LNCAP (cell line): ENCODE measurements at regions not wholly inside any gene's neighbourhood (a gene's known extent, or its start where the extent isn't known, plus 50 kb on each side); places are given as distances from the start of the nearest gene placed in this dataset.

Experiments used
- CTCF ChIP-seq: fragments of 450-650 bp; IDR thresholded peaks from 2 replicates; pipeline ENCODE4 v1.5.1; 2017; ENCODE audit warnings: mild to moderate bottlenecking

- no peak for TF ChIP-seq CTCF
Observed at GRCh38 chr5:61604076-61605025, 272.3 kb downstream of the ZSWIM6 start.

- TF ChIP-seq CTCF, result no peak
Observed at GRCh38 chr5:61609840-61610677, 278.0 kb downstream of the ZSWIM6 start.

GRCh38 chr5:61610678-61611024 is 278.6 kb downstream of the ZSWIM6 start:
- no peak for TF ChIP-seq CTCF

GRCh38 chr5:61612431-61612830 is 280.4 kb downstream of the ZSWIM6 start:
- TF ChIP-seq CTCF, result no peak

- no peak for TF ChIP-seq CTCF
Observed at GRCh38 chr5:61613679-61614078, 281.6 kb downstream of the ZSWIM6 start.

- no peak for TF ChIP-seq CTCF
Observed at GRCh38 chr5:61614606-61615005, 282.5 kb downstream of the ZSWIM6 start.

GRCh38 chr5:61617039-61617438 is 285.0 kb downstream of the ZSWIM6 start:
- TF ChIP-seq CTCF, result no peak
